Hepatic stellate cell (primary cell): ENCODE measurements at regions not wholly inside any gene's neighbourhood (a gene's known extent, or its start where the extent isn't known, plus 50 kb on each side); places are given as distances from the start of the nearest gene placed in this dataset.

Source experiments
- DNase-seq: peaks from one replicate; pipeline ENCODE4 v3.0.0; 2011; ENCODE audit warnings: low spot score

DNA sequence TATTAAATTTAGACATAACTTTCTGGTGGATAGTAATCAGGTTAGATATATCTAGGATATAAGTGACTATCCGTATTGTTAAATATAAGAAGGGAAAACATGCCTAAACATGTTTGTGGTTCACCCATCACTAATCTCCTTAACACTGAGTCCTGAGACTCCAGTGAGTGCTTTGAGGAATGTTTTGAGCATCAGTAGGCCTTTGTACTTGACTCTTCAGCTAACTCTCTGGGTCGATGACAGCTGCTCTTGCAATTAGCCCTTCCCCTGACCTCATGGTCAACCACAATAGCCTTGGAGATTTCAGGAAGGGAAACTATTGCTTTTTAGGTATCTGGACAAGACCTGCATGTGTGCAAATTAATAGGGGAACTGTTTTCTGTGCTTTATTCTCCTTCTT lies 716.8 kb downstream of the EPHA4 start:
- DNase-seq, result no peak

DNA sequence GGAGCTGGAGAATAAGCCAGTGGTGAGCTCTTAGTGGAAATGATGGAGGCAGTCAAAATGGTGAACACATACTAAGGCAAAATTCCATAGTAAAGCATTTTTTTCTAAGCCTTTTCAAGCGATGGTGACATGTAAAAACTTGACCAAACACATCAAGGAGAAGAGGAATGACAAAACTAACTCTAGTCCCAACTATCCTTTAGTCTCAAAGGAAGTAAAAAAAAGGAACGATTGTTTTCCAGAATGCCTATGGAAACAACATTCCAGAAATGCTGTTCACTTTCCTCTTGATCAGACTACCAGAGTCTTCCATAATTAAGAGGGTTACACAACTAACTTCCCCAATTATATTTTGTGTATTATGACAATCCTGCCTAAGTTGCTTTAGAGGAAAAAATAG lies 715.6 kb downstream of the EPHA4 start:
- no peak for DNase-seq

DNA sequence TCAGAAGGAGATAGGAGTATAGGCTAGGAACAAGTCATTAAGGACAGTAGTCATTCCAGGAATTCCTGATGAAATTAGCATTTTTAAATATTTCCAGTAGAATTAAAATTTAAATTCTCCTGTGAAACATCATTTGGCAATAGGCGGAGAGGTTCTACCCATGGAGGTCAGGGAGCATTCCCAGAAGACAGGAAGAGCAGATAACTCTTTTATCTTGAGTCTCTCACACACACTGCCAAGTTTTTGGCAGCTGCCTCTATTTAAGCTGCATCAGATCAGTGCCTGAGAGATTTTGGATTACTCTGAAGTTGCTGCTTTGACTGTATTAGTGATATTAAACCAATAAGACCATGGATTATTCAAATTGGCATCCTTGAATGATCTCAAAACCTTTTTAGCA lies 714.7 kb downstream of the EPHA4 start:
- no peak for DNase-seq

DNA sequence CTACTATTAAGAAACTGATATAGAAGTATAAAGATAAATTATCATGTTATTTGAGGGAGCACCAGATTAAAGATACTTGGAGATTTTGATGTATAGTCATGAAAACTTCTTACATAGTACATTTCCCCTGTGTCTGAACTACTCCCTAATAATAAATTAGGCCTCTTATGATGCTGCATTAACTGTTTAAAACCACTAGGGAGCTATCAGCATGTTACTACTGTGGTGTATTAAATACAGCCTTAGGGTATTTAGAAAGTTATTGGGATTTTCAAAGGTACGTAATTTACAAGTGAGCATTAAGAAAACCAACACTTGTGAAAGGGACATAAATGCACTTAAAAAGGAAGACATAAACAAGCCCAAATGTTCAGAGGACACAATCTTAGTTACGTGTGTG lies 714.0 kb downstream of the EPHA4 start:
- no peak for DNase-seq

DNA sequence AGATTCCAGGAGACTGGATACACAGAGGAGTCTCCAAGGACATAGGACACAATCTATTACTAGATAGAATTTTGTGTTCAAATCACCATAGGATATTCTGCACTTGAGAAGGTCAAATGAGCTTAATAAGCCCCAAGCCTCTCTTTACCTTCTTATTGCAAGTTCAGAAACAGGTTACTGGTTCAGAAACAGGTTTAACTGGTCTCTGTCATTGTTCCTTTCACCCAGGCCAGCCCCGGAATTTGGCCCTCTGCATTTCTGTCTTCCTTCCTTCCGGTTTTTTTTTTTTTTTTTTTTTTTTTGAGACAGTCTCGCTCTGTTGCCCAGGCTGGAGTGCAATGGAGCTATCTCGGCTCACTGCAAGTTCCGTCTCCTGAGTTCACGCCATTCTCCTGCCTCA lies 700.2 kb downstream of the EPHA4 start:
- no peak for DNase-seq

DNA sequence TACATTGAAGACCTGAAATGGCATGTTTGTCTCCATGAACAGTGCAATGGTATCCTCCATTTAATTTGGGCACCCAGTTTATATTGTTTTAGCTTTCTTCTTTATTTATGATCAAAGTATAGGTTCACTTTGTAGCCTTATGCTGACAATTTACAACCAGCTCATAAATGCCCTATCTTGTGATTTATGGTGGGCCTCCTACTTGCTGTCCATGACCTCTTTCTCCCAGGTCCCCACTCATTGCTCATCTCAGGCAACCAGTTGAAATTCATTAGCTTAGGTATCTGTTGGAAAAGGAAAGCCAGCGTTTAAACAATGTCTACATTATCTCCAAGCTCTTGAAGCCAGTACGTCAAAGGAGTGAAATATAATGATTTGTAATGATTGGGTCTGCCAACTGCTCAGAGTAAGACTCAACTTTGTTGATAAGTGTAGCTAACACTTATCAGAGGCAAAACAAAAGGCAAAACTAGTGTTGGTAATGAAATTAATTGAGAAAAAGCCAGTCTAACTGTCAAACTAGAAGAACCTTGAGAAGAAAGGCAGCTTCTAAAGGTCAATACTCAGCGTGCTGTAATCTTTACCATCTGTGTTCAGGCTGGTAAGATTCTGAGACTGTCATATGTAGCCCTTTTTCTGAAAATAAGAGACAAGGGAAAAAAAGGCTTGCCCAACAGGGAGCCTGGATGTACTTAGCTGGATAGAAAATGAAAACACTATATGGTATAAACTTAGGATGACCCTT lies 695.9 kb downstream of the EPHA4 start:
- no peak for DNase-seq

DNA sequence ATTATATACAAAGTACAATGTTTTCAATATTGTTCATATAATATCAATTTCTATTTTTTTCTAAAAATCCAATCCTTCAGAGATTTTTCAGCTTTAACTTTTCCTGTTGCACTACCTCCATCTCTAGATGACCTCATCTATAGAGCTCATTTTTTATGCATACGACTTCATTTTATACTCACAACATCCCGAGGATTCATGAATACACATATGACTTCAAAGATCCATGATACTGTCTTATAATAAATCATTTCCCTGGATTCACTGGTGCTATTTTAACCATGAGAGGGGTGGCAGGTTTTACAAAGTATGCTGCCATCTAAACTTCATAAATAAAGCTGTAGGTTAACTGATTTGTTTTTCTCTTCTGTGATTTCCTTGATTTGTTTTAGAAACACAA lies 694.6 kb downstream of the EPHA4 start:
- DNase-seq, result no peak

DNA sequence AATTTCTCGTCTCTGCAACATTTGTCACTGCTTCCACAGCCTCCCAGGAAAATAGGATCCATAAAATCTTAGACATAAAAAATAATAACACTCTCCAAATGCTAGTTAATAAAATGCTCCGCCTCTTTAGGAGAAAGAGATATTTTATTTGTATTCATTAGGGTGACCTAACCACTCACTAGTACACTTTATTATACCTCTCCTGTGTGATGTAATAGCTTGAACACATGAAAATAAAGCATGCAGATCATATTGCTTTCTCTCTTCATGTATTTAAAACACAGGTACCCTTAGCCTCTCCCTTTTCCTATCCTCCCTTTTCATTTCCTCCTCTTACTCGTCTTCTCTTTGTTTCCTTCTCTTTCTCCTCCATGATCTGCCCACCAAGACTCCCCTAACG lies 694.2 kb downstream of the EPHA4 start:
- no peak for DNase-seq

DNA sequence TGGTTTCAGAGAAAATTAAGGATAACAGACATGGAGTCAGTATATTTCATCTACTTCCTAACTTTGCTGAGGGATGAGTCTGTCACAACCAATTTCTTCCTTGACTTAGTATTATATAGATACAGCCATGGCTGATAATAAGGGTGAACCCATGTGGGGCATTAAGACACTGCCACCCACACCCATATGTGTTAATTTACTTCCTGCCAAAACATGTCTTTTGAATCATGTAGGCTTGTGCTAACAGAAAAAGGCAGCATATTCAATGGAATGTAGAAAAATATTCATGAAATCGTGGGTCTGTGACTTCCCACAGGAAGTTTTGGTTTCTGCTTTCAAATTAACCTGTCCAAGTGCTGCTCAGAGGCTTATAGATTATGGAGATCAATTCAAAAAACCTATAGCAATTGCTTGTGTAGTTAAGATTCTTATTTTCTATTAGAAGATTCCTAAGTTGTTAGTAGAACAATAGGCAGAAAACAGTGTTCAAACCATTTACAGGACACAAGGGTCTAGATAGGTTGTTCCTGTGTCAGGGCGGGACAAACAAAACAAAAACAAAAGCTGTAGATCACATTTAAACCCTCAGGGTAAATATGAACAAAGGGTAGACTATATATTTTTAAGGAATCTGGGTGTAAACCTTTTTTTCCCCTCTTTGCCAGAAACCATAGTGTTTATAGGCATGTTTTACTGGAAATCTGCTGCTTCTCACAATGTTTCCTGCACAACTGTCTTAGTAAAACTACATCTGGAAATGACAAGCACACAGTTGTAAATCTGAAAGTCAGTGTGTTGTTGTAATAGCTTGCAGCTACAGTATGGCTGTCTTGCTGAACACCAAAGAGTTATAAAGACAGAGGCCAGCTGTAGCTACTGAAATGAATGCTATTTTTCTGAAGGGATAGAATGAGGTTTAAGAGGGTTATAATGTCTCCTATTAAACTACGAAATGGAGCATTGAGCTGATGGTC lies 691.2 kb downstream of the EPHA4 start:
- DNase-seq, result no peak

DNA sequence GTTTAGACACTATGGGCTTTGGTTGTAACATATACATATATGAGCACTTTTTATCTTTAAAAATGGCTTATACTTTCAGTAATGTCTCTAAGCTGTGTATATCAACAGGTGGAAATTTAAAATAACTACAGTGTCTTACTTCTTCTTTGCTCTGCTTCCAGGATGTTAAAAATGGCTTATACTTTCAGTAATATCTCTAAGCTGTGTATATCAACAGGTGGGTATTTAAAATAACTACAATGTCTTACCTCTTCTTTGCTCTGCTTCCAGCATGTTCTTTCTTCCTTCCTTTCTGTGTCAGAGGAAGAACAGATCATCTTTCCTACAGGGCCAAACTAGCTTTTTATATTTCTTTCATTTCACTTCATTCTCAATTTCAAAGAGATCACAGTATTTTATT lies 689.6 kb downstream of the EPHA4 start:
- no peak for DNase-seq

DNA sequence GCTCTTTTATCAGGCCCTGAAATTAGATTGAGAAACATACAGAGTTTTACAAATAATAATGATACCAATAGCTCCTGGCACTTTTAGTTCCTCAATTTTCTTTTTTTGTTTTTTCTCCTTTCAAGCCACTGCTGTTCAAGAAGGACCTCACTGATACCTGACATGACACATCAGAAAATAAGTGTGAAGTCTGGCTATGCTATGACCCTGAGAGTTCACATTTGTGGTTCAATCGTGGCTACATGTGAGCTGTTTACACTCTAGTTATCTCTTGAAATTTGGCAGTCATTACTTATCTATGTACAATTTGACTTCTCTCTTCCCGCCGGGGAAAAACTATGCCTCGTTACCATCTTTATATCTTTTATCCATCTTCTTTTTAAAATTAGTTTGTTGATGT lies 686.5 kb downstream of the EPHA4 start:
- no peak for DNase-seq

DNA sequence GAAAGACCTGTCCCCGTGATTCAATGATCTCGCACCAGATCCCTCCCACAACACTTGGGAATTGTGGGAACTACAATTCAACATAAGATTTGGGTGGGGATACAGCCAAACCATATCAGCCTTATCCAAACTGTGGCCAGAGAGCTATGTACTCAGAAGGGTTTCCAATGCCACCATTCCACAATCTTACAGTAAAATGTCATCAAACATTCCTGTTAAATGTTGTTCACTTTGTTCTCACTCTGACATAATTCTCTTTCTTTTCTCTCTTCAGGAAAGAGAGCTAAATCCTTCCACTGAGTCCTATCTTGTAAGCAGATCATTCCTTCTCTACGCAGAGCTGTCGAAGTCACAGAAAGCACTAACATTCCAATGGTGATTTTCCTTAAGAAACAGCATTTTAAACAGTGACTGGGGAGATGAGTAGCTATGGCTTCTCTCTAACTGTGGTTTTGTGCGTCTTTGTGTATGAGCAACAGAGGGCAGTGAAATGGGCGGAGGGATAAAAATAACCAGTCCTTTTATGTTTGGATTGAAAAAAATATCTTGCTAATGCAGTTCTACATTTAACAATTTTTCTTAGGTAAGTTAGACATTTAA lies 684.7 kb downstream of the EPHA4 start:
- no peak for DNase-seq

DNA sequence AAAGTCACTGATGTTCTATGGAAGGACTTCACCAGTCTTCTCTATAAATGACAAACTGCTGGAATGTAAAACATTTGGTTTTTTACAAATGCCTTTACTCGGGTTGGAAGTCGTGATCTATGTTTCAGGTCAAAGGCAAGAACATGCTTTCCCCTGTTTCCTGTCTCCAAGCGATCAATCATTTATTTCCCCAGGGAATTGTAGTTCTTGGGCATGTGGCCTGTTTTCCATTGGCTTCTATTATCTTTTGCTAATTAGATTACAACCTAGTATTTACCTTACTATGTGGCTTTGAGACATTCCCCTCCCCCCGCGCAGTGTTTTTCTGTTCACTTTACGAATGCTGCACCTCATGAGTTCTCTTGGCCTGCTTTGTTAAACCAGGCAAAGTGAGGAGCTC lies 684.2 kb downstream of the EPHA4 start:
- DNase-seq, result no peak

DNA sequence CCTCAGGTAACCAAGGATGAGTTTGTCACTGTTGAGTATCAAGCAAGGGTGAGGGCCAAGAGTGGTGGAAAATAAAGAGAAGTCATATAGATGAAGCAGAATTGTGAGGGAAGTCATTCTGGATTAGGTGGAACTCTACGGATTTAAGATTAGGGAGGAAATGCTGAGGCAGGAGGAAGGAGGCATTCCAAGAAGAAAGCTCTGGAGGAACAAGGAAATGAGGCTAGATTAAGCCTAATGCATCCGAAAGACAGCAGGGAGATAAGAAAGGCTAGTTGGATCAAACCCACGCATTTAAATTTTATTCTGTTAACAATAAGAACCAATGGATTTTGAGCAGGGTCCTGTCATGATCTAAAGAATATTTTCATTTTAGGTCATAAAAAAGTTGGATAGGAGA lies 681.2 kb downstream of the EPHA4 start:
- no peak for DNase-seq

DNA sequence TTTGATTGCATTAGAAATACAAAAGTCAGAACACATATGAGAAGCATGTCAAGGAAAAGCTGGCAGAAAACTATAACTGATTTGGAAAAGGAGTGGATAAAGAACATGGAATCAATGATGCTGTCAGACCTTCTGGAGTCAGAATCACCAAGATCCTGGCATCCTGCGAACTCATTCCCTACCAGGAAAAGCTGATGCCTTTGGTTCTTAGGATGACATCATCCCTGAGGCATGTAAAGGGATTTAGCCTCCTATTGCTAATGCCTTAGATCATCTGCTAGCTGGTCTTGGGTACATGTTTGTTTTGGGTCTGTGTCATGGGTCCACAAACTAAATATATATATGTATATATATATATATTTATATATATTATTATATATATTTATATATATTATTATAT lies 680.7 kb downstream of the EPHA4 start:
- peak; percentile 29 for DNase-seq

DNA sequence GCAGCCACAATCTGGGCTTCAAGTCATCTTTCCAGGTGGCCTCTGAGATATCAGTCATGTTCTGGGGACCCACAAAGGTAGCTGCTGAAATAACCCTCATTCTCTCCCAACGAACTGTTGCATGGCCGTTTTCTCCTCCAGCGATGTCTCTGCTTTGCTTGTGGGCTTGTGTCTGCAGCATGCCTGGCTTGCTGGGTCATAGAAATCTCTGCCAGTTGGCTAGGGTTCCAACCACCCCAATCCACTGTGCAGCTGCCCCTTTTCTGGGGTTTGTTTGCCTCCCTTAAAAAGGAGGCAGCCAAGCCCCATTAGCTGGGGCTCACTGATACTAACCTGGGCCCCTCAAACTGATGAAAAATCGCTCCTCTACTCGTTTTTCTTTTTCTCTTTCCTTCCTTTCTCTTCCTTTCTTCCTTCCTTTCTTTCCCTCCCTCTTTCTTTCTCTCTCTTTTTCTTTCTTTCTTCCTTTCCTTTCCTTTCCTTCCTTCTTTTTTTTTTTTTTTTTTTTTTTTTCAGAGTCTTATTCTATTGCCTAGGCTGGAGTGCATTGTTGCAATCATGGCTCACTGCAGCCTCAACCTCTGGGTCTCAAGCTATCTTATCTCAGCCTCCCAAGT lies 680.0 kb downstream of the EPHA4 start:
- no peak for DNase-seq

DNA sequence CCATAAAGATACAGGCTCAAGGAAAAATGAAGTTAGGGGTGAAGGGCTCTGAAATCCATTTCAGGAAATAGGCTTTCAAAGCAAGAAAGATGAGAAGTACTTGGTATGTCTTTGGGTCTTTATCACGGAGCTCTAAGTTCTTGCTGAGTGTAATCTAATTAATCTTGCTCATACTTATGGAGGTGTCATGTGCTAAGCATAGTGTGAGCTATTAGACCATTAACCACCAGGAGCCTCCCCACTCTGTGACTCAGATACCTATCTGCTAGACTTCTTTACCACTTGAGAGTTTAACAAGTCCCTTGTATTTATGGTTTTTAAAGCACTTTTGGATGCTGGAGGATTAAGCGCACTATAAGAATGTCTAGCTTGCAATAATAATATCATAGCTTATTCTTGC lies 678.7 kb downstream of the EPHA4 start:
- DNase-seq, result no peak

DNA sequence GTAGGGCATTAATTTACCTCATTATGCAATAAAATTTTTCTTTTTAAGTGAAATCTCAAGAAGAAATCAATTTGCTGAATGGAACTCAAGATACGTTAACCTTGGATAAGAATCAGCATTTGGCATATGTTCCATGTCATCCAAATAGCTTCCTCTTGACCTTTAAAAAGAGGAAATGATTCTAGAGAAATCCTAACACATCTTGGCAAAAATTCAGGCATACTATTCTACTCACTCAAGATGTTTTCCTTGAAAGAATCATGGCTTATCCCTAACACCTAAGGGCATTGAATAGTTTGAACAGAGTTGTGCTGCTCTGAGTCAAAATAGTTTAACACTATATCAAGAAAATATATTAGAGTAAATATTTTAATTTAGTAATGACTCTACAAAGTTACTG lies 678.0 kb downstream of the EPHA4 start:
- DNase-seq, result no peak

DNA sequence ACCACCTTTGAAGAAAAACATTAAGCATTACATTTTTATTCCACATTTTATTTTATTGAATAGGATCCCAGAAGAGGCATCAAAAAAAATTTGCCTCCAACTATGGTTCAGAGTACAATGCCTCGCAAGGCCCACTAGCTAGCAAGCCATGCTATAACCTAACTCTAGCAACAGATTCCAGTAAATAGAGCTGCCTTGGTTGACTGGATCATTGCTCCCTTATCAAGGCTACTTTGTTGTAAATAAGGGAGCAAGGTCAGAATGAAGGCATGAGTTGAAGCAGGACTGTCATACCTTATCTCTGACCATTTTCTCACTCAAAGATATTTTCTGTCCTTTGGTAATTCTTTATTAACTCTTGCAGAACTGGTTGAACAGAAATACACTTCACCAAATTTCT lies 672.6 kb downstream of the EPHA4 start:
- DNase-seq, result no peak

DNA sequence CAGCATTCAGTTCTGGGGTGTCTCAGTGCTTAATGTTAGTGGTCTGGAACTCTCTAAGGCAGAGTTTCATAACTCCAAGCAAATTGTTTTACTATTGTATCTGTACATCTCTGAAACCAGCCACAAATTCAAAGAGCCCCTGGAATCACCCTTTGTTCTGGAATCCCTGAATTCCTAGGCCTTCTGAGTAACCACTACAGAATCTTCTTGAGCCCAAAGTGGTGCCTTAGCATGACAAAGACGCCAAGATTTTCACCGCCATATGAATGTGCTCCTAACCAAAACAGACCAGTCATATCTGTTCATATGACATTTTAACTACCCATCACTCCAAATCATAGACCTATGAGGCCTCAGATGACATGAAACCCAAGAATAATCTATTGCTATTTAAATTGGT lies 668.1 kb downstream of the EPHA4 start:
- DNase-seq, result no peak

DNA sequence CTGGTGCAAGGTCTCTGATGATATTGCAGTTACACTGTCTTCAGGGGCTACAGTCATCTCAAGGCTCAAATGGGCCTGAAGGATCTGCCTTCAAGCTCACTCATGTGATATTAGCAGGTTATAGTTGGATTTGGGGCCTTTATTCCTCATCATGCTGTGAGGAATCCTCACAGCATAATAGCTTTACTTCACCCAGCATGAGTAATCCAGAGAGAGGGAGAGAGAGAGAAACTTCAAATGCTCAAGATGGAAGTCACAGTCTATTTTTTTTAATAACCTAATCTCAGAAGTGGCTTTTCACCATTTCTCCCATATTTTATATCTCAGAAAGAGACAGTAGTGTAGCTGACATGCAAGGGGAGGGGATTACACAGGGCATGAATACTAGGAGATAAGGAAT lies 658.7 kb downstream of the EPHA4 start:
- no peak for DNase-seq

DNA sequence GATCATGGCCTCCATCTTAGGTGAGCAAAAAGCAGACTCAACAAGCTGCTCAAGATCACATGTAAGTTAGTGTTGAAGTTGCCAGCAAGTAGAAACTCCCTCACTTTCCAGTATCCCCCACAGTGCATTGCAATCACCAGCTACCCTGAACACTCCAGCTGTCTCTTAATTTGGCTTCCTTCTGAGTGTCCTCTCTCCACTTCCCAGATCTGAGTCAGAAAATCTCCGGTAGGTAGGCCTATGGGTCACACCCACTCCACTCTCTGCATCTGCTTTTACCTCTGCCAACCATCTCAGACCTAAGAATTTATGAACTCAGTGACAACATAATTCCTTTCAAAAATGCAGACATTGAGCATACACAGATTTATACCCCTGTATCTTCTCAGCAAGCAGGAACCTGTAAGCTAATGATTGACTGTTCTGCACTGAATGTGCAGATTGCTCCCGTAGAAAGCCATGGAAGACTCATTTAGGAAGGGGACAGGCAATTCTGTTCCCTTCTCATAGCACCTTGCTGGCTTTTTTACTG lies 656.9 kb downstream of the EPHA4 start:
- no peak for DNase-seq
